ENCODE measurements at regions not wholly inside any gene's neighbourhood (a gene's known extent, or its start where the extent isn't known, plus 50 kb on each side); places are given as distances from the start of the nearest gene placed in this dataset.

GRCh38 chr4:19746377-19746776 lies 505.3 kb upstream of the SLIT2 start:
- DNase-seq: no peak
- Histone ChIP-seq H3K4me3 (ENCODE audit: low read depth in 2 of 2, low read length in 1 of 2) (no peak overlapping the region), H3K9me2 (0 out of 2 replicates have a peak, but pooled peaks cover 3% of the 10 kb centered on the region), H3K4me1 (ENCODE audit: control insufficient read depth in 1 of 2, insufficient read depth in 2 of 2, low read depth in 1 of 2, low read length in 1 of 2) (no peaks in the 10 kb centered on the region), H3F3A (replicated peaks; ENCODE audit: insufficient read depth) (no peaks in the 10 kb centered on the region), H3K27me3 (ENCODE audit: insufficient read depth) (no peaks in the 10 kb centered on the region), H3K27ac (ENCODE audit: low read depth in 2 of 2, low read length in 1 of 2) (no peak overlapping the region), H3K79me2 (ENCODE audit: insufficient read depth) (no peaks in the 10 kb centered on the region), H3K4me2 (no peak overlapping the region), H2AFZ (ENCODE audit: low read depth) (no peak overlapping the region), H3K9ac (no peak overlapping the region), H4K20me1 (ENCODE audit: insufficient read depth) (no peaks in the 10 kb centered on the region), H3K9me3 (no peaks in the 10 kb centered on the region), H3K36me3 (replicated peaks in 1 of 2; ENCODE audit: control insufficient read depth in 1 of 2, insufficient read depth in 2 of 2, low read length in 1 of 2) (no peaks in the 10 kb centered on the region)
- ChIA-PET CTCF (no interaction called here), POLR2A (no interaction called here)
- WGBS (ENCODE audit: low lambda C conversion rate): 87% methylated on average over 2 of the region's 2 CpGs
- TF ChIP-seq, protein P1, sequence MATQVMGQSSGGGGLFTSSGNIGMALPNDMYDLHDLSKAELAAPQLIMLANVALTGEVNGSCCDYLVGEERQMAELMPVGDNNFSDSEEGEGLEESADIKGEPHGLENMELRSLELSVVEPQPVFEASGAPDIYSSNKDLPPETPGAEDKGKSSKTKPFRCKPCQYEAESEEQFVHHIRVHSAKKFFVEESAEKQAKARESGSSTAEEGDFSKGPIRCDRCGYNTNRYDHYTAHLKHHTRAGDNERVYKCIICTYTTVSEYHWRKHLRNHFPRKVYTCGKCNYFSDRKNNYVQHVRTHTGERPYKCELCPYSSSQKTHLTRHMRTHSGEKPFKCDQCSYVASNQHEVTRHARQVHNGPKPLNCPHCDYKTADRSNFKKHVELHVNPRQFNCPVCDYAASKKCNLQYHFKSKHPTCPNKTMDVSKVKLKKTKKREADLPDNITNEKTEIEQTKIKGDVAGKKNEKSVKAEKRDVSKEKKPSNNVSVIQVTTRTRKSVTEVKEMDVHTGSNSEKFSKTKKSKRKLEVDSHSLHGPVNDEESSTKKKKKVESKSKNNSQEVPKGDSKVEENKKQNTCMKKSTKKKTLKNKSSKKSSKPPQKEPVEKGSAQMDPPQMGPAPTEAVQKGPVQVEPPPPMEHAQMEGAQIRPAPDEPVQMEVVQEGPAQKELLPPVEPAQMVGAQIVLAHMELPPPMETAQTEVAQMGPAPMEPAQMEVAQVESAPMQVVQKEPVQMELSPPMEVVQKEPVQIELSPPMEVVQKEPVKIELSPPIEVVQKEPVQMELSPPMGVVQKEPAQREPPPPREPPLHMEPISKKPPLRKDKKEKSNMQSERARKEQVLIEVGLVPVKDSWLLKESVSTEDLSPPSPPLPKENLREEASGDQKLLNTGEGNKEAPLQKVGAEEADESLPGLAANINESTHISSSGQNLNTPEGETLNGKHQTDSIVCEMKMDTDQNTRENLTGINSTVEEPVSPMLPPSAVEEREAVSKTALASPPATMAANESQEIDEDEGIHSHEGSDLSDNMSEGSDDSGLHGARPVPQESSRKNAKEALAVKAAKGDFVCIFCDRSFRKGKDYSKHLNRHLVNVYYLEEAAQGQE (IDR thresholded peaks at IDR 0.05; ENCODE audit: low read depth, low read length): no peak
- TF ChIP-seq MXI1 (IDR thresholded peaks at IDR 0.05; ENCODE audit: low read depth, low read length) (no peak), PBX3 (IDR thresholded peaks at IDR 0.05) (no peak), TCF12 (IDR thresholded peaks at IDR 0.05) (no peak), USF1 (IDR thresholded peaks at IDR 0.05; ENCODE audit: borderline replicate concordance, low read depth) (no peak), RFX5 (IDR thresholded peaks at IDR 0.05; ENCODE audit: low read length) (no peak), SIN3A (IDR thresholded peaks at IDR 0.05; ENCODE audit: borderline replicate concordance, low read depth, low read length) (no peak)
- TF ChIP-seq, protein P2, sequence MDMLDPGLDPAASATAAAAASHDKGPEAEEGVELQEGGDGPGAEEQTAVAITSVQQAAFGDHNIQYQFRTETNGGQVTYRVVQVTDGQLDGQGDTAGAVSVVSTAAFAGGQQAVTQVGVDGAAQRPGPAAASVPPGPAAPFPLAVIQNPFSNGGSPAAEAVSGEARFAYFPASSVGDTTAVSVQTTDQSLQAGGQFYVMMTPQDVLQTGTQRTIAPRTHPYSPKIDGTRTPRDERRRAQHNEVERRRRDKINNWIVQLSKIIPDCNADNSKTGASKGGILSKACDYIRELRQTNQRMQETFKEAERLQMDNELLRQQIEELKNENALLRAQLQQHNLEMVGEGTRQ (IDR thresholded peaks at IDR 0.05; ENCODE audit: borderline replicate concordance, low read depth, low read length): no peak

DNA sequence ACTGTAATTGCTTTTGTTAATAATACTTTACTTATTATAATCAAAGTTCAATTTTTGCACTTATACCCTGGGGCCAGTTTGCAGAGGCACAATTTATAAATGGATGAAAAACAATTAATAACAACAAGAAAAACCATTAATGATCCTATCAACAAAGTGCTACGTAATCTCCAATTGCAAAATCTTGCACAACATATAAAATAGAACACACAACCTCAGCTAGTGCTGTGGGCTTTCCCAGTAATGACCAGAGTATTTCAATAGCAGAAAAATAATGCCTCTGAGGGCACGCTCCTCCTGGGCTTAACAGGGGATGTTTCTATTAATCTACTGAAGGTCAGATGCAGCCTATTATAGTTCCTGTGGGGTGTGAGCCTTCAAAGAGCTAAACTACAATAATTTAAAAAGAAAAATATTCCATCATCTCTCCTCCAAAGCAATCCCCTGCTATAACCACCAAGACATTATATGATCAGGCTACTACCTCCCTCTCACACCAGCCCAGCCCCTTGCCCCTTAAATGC lies 508.5 kb upstream of the SLIT2 start:
- no peak overlapping the region for H3K4me3 ChIP-seq (ENCODE audit: low read depth in 2 of 2, low read length in 1 of 2)
- no peak for DNase-seq
- no peak overlapping the region for H3K27ac ChIP-seq (ENCODE audit: low read depth in 2 of 2, low read length in 1 of 2)
- no peaks in the 10 kb centered on the region for H3K9me2 ChIP-seq
- no peaks in the 10 kb centered on the region for H3K27me3 ChIP-seq (ENCODE audit: insufficient read depth)
- CTCF ChIA-PET: no interaction called here
- peaks cover 0 to 12% of the 10 kb centered on the region in 2 experiments; a peak in 3 of 4 replicates for H3K4me1 ChIP-seq (ENCODE audit: control insufficient read depth in 1 of 2, insufficient read depth in 2 of 2, low read depth in 1 of 2, low read length in 1 of 2)
- H3K79me2 ChIP-seq (ENCODE audit: insufficient read depth): no peaks in the 10 kb centered on the region
- no peak for TF ChIP-seq CHD2 (IDR thresholded peaks at IDR 0.05; ENCODE audit: low read length, partially characterized antibody)
- no peak for TF ChIP-seq EZH2phosphoT487 (IDR thresholded peaks at IDR 0.05; ENCODE audit: borderline replicate concordance, low read depth)
- TF ChIP-seq, protein P3, sequence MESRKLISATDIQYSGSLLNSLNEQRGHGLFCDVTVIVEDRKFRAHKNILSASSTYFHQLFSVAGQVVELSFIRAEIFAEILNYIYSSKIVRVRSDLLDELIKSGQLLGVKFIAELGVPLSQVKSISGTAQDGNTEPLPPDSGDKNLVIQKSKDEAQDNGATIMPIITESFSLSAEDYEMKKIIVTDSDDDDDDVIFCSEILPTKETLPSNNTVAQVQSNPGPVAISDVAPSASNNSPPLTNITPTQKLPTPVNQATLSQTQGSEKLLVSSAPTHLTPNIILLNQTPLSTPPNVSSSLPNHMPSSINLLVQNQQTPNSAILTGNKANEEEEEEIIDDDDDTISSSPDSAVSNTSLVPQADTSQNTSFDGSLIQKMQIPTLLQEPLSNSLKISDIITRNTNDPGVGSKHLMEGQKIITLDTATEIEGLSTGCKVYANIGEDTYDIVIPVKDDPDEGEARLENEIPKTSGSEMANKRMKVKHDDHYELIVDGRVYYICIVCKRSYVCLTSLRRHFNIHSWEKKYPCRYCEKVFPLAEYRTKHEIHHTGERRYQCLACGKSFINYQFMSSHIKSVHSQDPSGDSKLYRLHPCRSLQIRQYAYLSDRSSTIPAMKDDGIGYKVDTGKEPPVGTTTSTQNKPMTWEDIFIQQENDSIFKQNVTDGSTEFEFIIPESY (IDR thresholded peaks at IDR 0.05; ENCODE audit: borderline replicate concordance, low read depth): no peak
- TF ChIP-seq FOXJ3 (CRISPR knock-in tag; IDR thresholded peaks at IDR 0.05): no peak
- no peak for TF ChIP-seq SMC3 (IDR thresholded peaks at IDR 0.05; ENCODE audit: low read depth, low read length)
- TF ChIP-seq, protein P4, sequence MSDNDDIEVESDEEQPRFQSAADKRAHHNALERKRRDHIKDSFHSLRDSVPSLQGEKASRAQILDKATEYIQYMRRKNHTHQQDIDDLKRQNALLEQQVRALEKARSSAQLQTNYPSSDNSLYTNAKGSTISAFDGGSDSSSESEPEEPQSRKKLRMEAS (IDR thresholded peaks at IDR 0.05; ENCODE audit: low read depth): no peak
- TF ChIP-seq FOSL2 (IDR thresholded peaks at IDR 0.05; ENCODE audit: borderline replicate concordance, low read depth): no peak
- TF ChIP-seq SIN3A (IDR thresholded peaks at IDR 0.05; ENCODE audit: borderline replicate concordance, low read depth, low read length): no peak
- WGBS (ENCODE audit: low lambda C conversion rate): 91% methylated on average over 2 of the region's 2 CpGs
- no peaks in the 10 kb centered on the region for H3K36me3 ChIP-seq (replicated peaks in 1 of 2; ENCODE audit: control insufficient read depth in 1 of 2, insufficient read depth in 2 of 2, low read length in 1 of 2)
- no peak overlapping the region for H3K4me2 ChIP-seq
- no peaks in the 10 kb centered on the region for H4K20me1 ChIP-seq (ENCODE audit: insufficient read depth)
- no peaks in the 10 kb centered on the region for H3K9me3 ChIP-seq
- POLR2A ChIA-PET: no interaction called here
- H3F3A ChIP-seq (replicated peaks; ENCODE audit: insufficient read depth): peaks cover 13% of the 10 kb centered on the region
- H2AFZ ChIP-seq (ENCODE audit: low read depth): no peak overlapping the region
- no peak overlapping the region for H3K9ac ChIP-seq

Measured in SK-N-SH (cell line).